GM18498 (cell line): ENCODE measurements at regions not wholly inside any gene's neighbourhood (a gene's known extent, or its start where the extent isn't known, plus 50 kb on each side); places are given as distances from the start of the nearest gene placed in this dataset.
"Not testable (repeated sequence)": the region's sequence is repeated elsewhere in the genome, so short reads cannot be mapped to it uniquely, and the experiment has no call there.

ENCODE experiments used
- ATAC-seq: cut with Tn5 transposase; IDR thresholded peaks from one replicate; pipeline ENCODE4 v1.9.1; 2021; ENCODE audit warnings: mild to moderate bottlenecking, moderate library complexity; ENCODE audit not compliant: unreplicated experiment

GRCh38 chrY:18599606-18600005 is 53.1 kb downstream of the HSFY1 start:
- ATAC-seq: not testable (repeated sequence)

- ATAC-seq: peak; percentile 85
These were observed 54.8 kb downstream of the HSFY1 start for GRCh38 chrY:18601287-18601686.

DNA sequence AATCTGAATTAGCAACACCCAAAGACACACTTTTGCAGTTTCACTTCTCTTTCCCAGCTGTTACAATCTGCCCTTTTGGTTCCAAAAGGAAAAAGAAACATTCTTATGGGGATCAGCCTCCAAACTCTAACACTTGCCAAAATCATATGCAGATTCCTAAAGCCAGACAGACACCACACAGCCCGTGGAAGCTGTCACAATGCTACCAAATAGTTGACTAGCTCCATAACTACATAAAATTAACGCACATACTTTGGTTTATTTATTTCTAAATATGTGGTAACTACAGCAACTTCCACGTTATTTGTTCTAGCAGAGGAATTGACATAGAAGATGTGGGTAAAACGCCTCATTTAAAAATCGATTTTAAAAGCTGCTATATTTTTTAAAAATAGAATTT is 59.7 kb downstream of the HSFY1 start:
- not testable (repeated sequence) for ATAC-seq

- ATAC-seq: not testable (repeated sequence)
These were observed 61.7 kb downstream of the HSFY1 start for GRCh38 chrY:18608205-18608604.

GRCh38 chrY:18615809-18616208 is 69.3 kb downstream of the HSFY1 start:
- not testable (repeated sequence) for ATAC-seq

- ATAC-seq: not testable (repeated sequence)
These were observed 83.4 kb downstream of the HSFY1 start for GRCh38 chrY:18629805-18630516.

DNA sequence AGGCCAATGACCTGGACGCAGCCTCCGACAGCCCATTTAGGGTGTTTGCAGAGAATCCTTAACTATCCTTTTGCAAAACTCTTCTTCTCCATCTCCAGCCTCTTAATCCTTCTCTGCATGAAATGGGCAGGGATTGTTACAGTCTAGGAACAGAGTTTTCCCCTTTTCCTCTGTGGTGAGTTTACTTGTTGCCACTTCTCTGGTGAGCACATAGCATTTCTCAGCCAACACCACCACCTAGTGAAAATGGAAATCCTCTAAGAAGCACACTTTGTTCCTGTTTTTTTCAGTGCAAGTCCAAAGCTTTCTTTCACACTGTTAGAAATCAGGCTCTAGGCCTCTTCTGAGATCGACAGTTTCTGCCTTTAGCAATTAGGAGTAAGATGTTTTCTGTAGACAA is 84.1 kb downstream of the HSFY1 start:
- not testable (repeated sequence) for ATAC-seq

GRCh38 chrY:18631610-18632009 is 85.1 kb downstream of the HSFY1 start:
- ATAC-seq: peak; percentile 38

DNA sequence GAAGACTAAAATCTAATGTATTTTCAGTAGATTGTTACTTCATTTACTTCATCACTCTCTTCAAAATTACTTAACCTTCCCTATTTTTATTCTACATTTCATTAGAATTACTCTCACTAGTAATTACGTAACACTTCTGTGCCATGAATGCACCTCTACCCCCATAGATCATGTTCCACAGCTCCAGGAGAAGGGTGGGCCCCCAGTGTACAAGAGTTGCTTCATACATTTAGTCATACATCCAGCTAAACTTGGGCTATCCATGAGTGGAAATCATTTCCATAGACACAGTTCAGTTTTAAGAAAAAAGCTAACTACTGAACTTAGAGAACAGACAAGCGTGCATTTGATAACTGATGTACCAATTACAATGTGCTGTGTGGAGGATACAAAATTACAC is 104.2 kb downstream of the HSFY1 start:
- no peak for ATAC-seq

DNA sequence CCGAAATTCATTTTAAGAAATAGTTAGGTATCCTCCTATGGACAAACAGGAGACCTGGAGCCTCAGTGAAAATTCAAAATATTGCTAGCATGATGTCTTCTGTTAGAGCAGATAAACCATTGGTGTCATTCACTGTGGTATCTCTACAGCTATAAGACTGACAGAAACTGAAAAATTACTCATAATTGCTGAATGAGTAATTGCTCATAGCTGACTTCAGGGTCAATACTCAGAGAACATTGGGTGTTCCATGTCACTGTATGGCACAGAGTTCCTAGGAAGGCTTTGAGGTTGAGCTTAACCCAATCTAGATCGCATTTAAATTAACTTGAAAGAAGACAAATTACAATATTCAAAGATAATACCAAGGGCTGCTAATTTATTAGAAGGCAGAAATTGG is 109.0 kb downstream of the HSFY2 start:
- ATAC-seq: peak; percentile 54

GRCh38 chrY:18669790-18670189 is 103.7 kb downstream of the HSFY2 start:
- ATAC-seq: no peak

DNA sequence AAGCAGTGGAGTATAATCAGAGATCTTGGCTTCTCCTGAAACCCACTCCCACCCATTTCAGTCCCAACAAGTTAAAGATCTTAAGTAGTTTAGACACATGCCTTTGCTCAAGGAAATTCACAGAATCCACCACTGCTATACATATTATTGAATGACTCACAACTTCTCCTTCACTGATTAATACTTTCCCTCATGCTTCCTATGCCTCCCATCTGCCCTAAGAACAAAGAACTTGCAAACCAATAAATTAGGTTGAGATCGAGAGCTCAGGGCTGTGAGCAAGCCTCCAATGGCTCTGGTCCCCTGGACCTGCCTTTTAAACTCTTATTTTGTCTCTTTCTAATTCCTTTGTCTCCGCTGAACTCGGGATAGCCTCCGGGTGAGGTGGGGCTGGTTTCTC is 101.6 kb downstream of the HSFY2 start:
- ATAC-seq: no peak

GRCh38 chrY:18686027-18686426 is 87.5 kb downstream of the HSFY2 start:
- not testable (repeated sequence) for ATAC-seq

- not testable (repeated sequence) for ATAC-seq
These were observed 85.2 kb downstream of the HSFY2 start for GRCh38 chrY:18688362-18688761.

DNA sequence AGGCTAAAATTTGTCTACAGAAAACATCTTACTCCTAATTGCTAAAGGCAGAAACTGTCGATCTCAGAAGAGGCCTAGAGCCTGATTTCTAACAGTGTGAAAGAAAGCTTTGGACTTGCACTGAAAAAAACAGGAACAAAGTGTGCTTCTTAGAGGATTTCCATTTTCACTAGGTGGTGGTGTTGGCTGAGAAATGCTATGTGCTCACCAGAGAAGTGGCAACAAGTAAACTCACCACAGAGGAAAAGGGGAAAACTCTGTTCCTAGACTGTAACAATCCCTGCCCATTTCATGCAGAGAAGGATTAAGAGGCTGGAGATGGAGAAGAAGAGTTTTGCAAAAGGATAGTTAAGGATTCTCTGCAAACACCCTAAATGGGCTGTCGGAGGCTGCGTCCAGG is 84.1 kb downstream of the HSFY2 start:
- ATAC-seq: not testable (repeated sequence)

GRCh38 chrY:18689890-18690593 is 83.5 kb downstream of the HSFY2 start:
- not testable (repeated sequence) for ATAC-seq

DNA sequence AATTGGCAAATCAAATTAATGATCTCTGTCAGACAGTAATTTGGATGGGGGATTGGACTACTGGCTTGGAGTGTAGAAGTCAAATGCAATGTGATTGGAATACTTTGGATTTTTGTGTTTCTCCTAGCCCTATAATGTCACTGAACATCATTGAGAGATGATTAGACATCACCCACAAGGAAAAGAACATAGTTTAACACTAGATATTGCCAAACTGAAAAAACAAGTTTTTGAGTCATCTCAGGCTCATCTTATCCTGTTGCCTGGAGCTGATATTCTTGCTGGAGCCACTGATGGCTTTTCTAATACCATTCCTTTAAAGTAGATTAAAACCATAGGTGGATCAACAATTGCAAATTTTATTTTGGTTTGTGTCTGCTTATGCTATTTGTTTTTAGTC is 76.7 kb downstream of the HSFY2 start:
- not testable (repeated sequence) for ATAC-seq

DNA sequence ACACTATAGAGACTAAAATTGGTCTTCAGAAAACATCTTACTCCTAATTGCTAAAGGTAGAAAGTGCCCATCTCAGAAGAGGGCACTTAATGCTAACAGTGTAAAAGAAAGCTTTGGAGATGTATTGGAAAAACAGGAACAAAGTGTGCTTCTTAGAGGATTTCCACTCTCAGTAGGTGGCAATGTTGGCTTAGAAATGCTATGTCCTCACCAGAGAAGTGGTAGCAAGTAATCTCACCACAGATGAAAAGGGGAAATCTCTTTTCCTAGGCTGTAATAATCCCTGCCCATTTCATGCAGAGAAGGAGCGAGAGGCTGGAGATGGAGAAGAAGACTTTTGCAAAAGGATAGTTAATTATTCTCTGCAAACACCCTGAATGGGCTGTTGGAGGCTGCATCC is 69.3 kb downstream of the HSFY2 start:
- not testable (repeated sequence) for ATAC-seq

DNA sequence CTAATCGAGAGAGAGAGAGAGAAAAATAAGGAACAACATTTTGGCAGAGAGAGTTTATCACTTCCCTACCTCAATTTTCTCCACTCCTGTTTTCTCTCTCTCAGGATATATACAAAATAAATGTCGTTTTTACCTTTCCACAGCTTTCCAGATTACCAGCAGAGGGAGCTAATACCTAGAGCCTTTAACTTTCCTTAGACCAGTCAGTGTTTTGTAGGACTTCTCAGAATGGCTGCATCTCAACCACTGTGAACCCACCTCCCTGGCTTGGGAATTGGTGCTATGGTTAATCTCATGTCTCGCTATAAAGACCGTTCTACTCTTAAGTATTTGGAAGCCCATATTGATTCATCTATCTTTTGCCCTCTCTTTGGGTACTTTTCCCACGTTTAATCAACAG is 61.8 kb downstream of the HSFY2 start:
- ATAC-seq: not testable (repeated sequence)

DNA sequence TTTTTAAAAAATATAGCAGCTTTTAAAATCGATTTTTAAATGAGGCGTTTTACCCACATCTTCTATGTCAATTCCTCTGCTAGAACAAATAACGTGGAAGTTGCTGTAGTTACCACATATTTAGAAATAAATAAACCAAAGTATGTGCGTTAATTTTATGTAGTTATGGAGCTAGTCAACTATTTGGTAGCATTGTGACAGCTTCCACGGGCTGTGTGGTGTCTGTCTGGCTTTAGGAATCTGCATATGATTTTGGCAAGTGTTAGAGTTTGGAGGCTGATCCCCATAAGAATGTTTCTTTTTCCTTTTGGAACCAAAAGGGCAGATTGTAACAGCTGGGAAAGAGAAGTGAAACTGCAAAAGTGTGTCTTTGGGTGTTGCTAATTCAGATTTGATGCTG is 59.8 kb downstream of the HSFY2 start:
- not testable (repeated sequence) for ATAC-seq

DNA sequence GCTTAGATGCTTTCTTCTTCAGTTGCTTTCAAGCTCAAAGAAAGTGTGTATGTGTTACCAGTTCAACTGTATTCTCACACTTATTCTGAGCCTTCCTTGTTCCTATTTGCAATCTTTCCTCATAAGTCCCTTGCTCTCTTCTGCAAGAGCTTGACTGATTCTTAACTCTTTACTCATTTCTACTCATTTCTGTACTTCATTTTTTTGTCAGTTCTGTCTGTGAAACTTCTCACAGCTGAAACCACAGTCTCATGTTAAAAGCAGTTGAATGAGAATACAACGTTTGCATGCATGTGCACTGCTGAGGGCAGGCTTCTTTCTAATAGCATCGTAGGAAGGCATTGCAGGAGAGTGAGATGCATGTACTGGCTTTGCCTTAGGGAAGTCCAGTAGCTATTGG is 54.8 kb downstream of the HSFY2 start:
- peak; percentile 82 for ATAC-seq

DNA sequence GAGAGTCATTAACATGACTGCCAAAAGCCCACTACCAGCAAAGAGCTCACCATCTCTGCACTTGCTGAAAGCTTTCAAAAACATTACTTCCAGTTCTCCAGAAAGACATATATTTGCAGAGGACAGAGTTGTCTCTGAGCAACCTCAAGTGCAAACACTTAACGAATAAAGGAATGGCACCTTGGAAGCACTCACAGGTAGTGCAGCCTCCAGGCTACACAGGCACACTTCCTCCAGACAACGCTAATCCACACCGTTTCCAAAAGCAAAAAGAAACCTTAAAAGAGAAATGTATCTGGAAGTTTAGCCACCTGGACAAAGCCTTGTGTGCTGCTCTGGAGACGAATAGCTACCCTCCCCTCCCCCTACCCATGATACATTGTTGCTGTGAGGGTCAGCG is 53.1 kb downstream of the HSFY2 start:
- ATAC-seq: not testable (repeated sequence)
